Breast epithelium (tissue), 4 donors: ENCODE measurements at regions not wholly inside any gene's neighbourhood (a gene's known extent, or its start where the extent isn't known, plus 50 kb on each side); places are given as distances from the start of the nearest gene placed in this dataset.

Experiments
- DNase-seq, 2 donors: peaks; one replicate each; pipeline ENCODE4 v3.0.0-alpha.2; 2019; ENCODE audit warnings: low spot score in 2 of 2
- H3K27ac ChIP-seq, 2 donors: fragments of 200-600 bp; sonication (generic) in 1 of 2; one replicate each; pipeline ENCODE4 v1.5.1; 2016 to 2019; ENCODE audit warnings: mild to moderate bottlenecking in 1 of 2
- H3K27me3 ChIP-seq, 2 donors: fragments of 200-600 bp; sonication (generic) in 1 of 2; one replicate each; pipeline versions ENCODE4 v1.5.1 to v1.6.0; 2017 to 2019; ENCODE audit warnings: control low read depth in 1 of 2, mild to moderate bottlenecking in 1 of 2
- H3K36me3 ChIP-seq: fragments of 200-600 bp; one replicate; pipeline ENCODE4 v1.5.1; 2019
- H3K4me1 ChIP-seq, 2 donors: fragments of 200-600 bp; sonication (generic); one replicate each; pipeline ENCODE4 v1.5.1; 2016 to 2019; ENCODE audit warnings: control low read depth in 1 of 2
- H3K4me3 ChIP-seq, 3 donors: fragments of 200-600 bp; sonication (generic); 1 replicate in 2 of 3; 2 replicates in 1 of 3; pipeline ENCODE4 v1.5.1; 2016 to 2019; ENCODE audit warnings: mild to moderate bottlenecking in 3 of 3, moderate library complexity in 2 of 3
- H3K9me3 ChIP-seq, 2 donors: fragments of 200-600 bp; sonication (generic) in 1 of 2; one replicate each; pipeline ENCODE4 v1.5.1; 2016 to 2019; ENCODE audit warnings: control low read depth in 1 of 2
- POLR2A ChIP-seq: fragments of 450-650 bp; IDR thresholded peaks from one replicate; pipeline ENCODE4 v1.6.1; 2016; ENCODE audit warnings: antibody characterized with exemption, mild to moderate bottlenecking, moderate library complexity
- POLR2AphosphoS5 ChIP-seq, 3 donors: sonication (generic); formaldehyde crosslinking; IDR thresholded peaks; one replicate each; pipeline ENCODE4 v1.6.1; 2017; ENCODE audit warnings: antibody characterized with exemption in 3 of 3
- intact Hi-C: fragments of 100-400 bp; cut with DNase I; formaldehyde crosslinking; loops from one replicate; pipeline ENCODE4 v1.15.1; 2023; ENCODE audit warnings: low total_unique reads
- TF ChIP-seq, protein P1 (sequence below), 3 donors: fragments of 450-650 bp; IDR thresholded peaks; one replicate each; pipeline ENCODE4 v1.5.1; 2016 to 2017; ENCODE audit warnings: antibody characterized with exemption in 3 of 3, mild to moderate bottlenecking in 3 of 3, moderate library complexity in 3 of 3

DNA sequence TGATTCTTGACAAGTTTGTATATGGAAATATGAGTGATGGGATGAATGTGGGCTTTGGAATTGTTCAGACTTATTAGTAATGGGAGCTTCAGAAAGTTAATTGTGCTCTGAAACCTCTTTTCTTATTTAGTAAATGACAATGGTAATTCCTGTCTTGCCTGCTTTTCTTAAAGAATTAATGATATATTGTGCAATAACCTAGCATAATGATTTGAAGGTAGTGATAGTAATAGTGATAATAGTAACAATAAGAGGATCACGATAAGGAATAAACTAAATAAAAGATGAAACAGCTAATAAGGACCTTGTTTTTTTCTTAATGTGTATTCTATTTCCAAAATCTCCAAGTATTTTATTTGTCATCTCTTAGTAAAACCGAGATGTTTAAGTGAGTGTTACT is 245.0 kb upstream of the CPHXL start:
- TF ChIP-seq POLR2A (no peak), POLR2AphosphoS5 (IDR thresholded peaks at IDR 0.05) (no peak)
- TF ChIP-seq, protein P1, sequence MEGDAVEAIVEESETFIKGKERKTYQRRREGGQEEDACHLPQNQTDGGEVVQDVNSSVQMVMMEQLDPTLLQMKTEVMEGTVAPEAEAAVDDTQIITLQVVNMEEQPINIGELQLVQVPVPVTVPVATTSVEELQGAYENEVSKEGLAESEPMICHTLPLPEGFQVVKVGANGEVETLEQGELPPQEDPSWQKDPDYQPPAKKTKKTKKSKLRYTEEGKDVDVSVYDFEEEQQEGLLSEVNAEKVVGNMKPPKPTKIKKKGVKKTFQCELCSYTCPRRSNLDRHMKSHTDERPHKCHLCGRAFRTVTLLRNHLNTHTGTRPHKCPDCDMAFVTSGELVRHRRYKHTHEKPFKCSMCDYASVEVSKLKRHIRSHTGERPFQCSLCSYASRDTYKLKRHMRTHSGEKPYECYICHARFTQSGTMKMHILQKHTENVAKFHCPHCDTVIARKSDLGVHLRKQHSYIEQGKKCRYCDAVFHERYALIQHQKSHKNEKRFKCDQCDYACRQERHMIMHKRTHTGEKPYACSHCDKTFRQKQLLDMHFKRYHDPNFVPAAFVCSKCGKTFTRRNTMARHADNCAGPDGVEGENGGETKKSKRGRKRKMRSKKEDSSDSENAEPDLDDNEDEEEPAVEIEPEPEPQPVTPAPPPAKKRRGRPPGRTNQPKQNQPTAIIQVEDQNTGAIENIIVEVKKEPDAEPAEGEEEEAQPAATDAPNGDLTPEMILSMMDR (IDR thresholded peaks at IDR 0.05): no peak
- DNase-seq: no peak
- intact Hi-C loops: no loop called here

GRCh38 chr16:75983296-75983695 is 257.0 kb upstream of the CPHXL start:
- TF ChIP-seq POLR2AphosphoS5 (IDR thresholded peaks at IDR 0.05) (no peak), POLR2A (no peak)
- TF ChIP-seq, protein P1 (IDR thresholded peaks at IDR 0.05): no peak
- Histone ChIP-seq H3K36me3 (no peaks in the 10 kb centered on the region), H3K27me3 (no peaks in the 10 kb centered on the region), H3K27ac (no peak overlapping the region), H3K4me3 (no peak overlapping the region), H3K9me3 (no peaks in the 10 kb centered on the region), H3K4me1 (no peaks in the 10 kb centered on the region)
- intact Hi-C loops: no loop called here
- DNase-seq: no peak

More for the DNA sequence above, 245.0 kb upstream of the CPHXL start:
- no peak overlapping the region for H3K4me3 ChIP-seq
- H3K9me3 ChIP-seq: no peaks in the 10 kb centered on the region
- no peak overlapping the region for H3K27ac ChIP-seq
- no peaks in the 10 kb centered on the region for H3K4me1 ChIP-seq
- H3K27me3 ChIP-seq: no peaks in the 10 kb centered on the region
- H3K36me3 ChIP-seq: no peaks in the 10 kb centered on the region

- H3K9me3 ChIP-seq: no peaks in the 10 kb centered on the region
- no peak overlapping the region for H3K4me3 ChIP-seq
- TF ChIP-seq POLR2A: no peak
- TF ChIP-seq POLR2AphosphoS5 (IDR thresholded peaks at IDR 0.05): no peak
- TF ChIP-seq, protein P1 (IDR thresholded peaks at IDR 0.05): no peak
- no peaks in the 10 kb centered on the region for H3K27me3 ChIP-seq
- intact Hi-C loops: no loop called here
- no peak for DNase-seq
- H3K27ac ChIP-seq: no peak overlapping the region
- H3K36me3 ChIP-seq: no peaks in the 10 kb centered on the region
- no peaks in the 10 kb centered on the region for H3K4me1 ChIP-seq
Measured at GRCh38 chr16:75983741-75984381, 257.6 kb upstream of the CPHXL start.

DNA sequence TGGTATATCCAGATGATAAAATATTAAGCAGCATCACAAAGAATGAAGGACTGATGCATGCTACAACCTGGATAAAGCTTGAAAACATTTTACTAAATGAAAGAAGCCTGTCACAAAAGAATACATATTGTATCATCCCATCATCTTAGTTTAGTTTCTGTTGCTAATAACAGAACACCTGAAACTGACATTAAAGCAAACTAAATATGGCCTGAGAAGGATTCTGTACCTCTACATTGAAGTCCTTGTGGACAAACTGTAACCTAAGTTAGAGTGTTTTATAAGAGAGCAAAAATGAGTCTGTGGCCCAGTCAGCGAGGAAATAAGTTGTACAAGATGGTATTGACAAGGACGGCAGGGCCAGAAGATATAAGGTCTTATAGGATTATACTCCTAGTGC is 261.0 kb upstream of the CPHXL start:
- no peaks in the 10 kb centered on the region for H3K27me3 ChIP-seq
- TF ChIP-seq POLR2AphosphoS5 (IDR thresholded peaks at IDR 0.05) (no peak), POLR2A (no peak)
- TF ChIP-seq, protein P1 (IDR thresholded peaks at IDR 0.05): no peak
- H3K9me3 ChIP-seq: no peaks in the 10 kb centered on the region

GRCh38 chr16:75996491-75996890 is 270.2 kb upstream of the CPHXL start:
- Histone ChIP-seq H3K27ac (no peak overlapping the region), H3K27me3 (no peaks in the 10 kb centered on the region), H3K4me3 (no peak overlapping the region), H3K36me3 (no peaks in the 10 kb centered on the region), H3K4me1 (no peaks in the 10 kb centered on the region), H3K9me3 (no peaks in the 10 kb centered on the region)
- TF ChIP-seq POLR2AphosphoS5 (IDR thresholded peaks at IDR 0.05): no peak
- intact Hi-C loops: no loop called here
- DNase-seq: no peak

More for the DNA sequence above, 261.0 kb upstream of the CPHXL start:
- Histone ChIP-seq H3K36me3 (no peaks in the 10 kb centered on the region), H3K4me1 (no peaks in the 10 kb centered on the region), H3K27ac (no peak overlapping the region), H3K4me3 (no peak overlapping the region)
- DNase-seq: no peak
- intact Hi-C loops: no loop called here

- no peak for DNase-seq
- no peaks in the 10 kb centered on the region for H3K36me3 ChIP-seq
- no peak overlapping the region for H3K27ac ChIP-seq
- no peak overlapping the region for H3K4me3 ChIP-seq
- no peak for TF ChIP-seq POLR2AphosphoS5 (IDR thresholded peaks at IDR 0.05)
- TF ChIP-seq POLR2A: no peak
- TF ChIP-seq, protein P1 (IDR thresholded peaks at IDR 0.05): no peak
- no peaks in the 10 kb centered on the region for H3K9me3 ChIP-seq
- H3K4me1 ChIP-seq: no peaks in the 10 kb centered on the region
- H3K27me3 ChIP-seq: no peaks in the 10 kb centered on the region
- intact Hi-C loops: no loop called here
Measured at GRCh38 chr16:75997606-75998005, 271.3 kb upstream of the CPHXL start.
